Naive thymus-derived CD4-positive, alpha-beta T cell (primary cell): ENCODE measurements at regions not wholly inside any gene's neighbourhood (a gene's known extent, or its start where the extent isn't known, plus 50 kb on each side); places are given as distances from the start of the nearest gene placed in this dataset.

Experiments
- ATAC-seq: fragments of 150-1000 bp; cut with Tn5 transposase; 2 replicates; pipeline ENCODE4 v1.10.0; 2021; ENCODE audit warnings: mild to moderate bottlenecking, moderate library complexity
- CTCF ChIA-PET: fragments of 350-600 bp; sonication (Branson Sonifier 250); formaldehyde crosslinking; loops from one replicate; lab custom pipeline; 2021; ENCODE audit warnings: antibody characterized with exemption; lab: Charles Lee
- POLR2A ChIA-PET: fragments of 350-600 bp; sonication (Branson Sonifier 250); formaldehyde crosslinking; loops from one replicate; lab custom pipeline; 2021; ENCODE audit warnings: antibody characterized with exemption, inconsistent platforms; lab: Charles Lee
- DNase-seq, 9 donors: peaks; one replicate each; pipeline versions ENCODE4 v3.0.0 to v3.0.0-alpha.2; 2020 to 2022; ENCODE audit warnings: mixed read lengths in 1 of 9
- H3K27ac ChIP-seq: one replicate; pipeline ENCODE4 v1.7.0; 2013; ENCODE audit warnings: mild to moderate bottlenecking, low read depth, low read length, moderate library complexity
- H3K27me3 ChIP-seq, 2 donors: one replicate each; pipeline ENCODE4 v1.7.0; 2013; ENCODE audit warnings: low read length in 2 of 2, mild to moderate bottlenecking in 2 of 2, moderate library complexity in 2 of 2; ENCODE audit not compliant: control insufficient read depth in 2 of 2, insufficient read depth in 2 of 2
- H3K36me3 ChIP-seq, 3 experiments: 1 replicate in 2 of 3; 2 replicates in 1 of 3; pipeline ENCODE4 v1.7.0; 2013; ENCODE audit warnings: low read length in 3 of 3, mild to moderate bottlenecking in 3 of 3, moderate library complexity in 1 of 3; ENCODE audit not compliant: insufficient read depth in 3 of 3, control insufficient read depth in 2 of 3
- H3K4me1 ChIP-seq, 2 donors: one replicate each; pipeline ENCODE4 v1.7.0; 2013; ENCODE audit warnings: low read length in 2 of 2, mild to moderate bottlenecking in 2 of 2, moderate library complexity in 1 of 2; ENCODE audit not compliant: control insufficient read depth in 2 of 2, insufficient read depth in 2 of 2
- H3K4me3 ChIP-seq: 2 replicates; pipeline ENCODE4 v1.7.0; 2013; ENCODE audit warnings: mild to moderate bottlenecking, low read length
- H3K9me3 ChIP-seq, 3 experiments: 1 replicate in 2 of 3; 2 replicates in 1 of 3; pipeline ENCODE4 v1.7.0; 2013; ENCODE audit warnings: low read length in 3 of 3; ENCODE audit not compliant: control insufficient read depth in 2 of 3
- H3K27ac Mint-ChIP-seq, 9 donors: one replicate each; pipeline ENCODE4 v1.8.0; 2020 to 2022; ENCODE audit warnings: mixed read lengths in 9 of 9, mild to moderate bottlenecking in 8 of 9, moderate library complexity in 5 of 9, inconsistent platforms in 2 of 9
- H3K27me3 Mint-ChIP-seq, 5 donors: one replicate each; pipeline ENCODE4 v1.8.0; 2021 to 2022; ENCODE audit warnings: mixed read lengths in 5 of 5, mild to moderate bottlenecking in 1 of 5
- H3K36me3 Mint-ChIP-seq, 5 donors: one replicate each; pipeline ENCODE4 v1.8.0; 2020 to 2022; ENCODE audit warnings: mixed read lengths in 5 of 5, mild to moderate bottlenecking in 3 of 5, inconsistent platforms in 1 of 5
- H3K4me1 Mint-ChIP-seq, 7 donors: one replicate each; pipeline ENCODE4 v1.8.0; 2020 to 2022; ENCODE audit warnings: mixed read lengths in 7 of 7, mild to moderate bottlenecking in 3 of 7, inconsistent platforms in 1 of 7
- H3K4me3 Mint-ChIP-seq, 10 donors: one replicate each; pipeline ENCODE4 v1.8.0; 2020 to 2022; ENCODE audit warnings: mild to moderate bottlenecking in 10 of 10, mixed read lengths in 10 of 10, moderate library complexity in 6 of 10, inconsistent platforms in 2 of 10
- H3K9me3 Mint-ChIP-seq, 11 donors: one replicate each; pipeline ENCODE4 v1.8.0; 2020 to 2022; ENCODE audit warnings: mixed read lengths in 11 of 11, mild to moderate bottlenecking in 4 of 11, inconsistent platforms in 1 of 11, moderate library complexity in 1 of 11
- intact Hi-C, 2 donors: fragments of 100-400 bp; cut with micrococcal nuclease; formaldehyde crosslinking; loops; one replicate each; pipeline ENCODE4 v1.15.1; 2023

GRCh38 chr12:77372494-77372893, 307.1 kb upstream of the E2F7 start:
- POLR2A ChIA-PET: no interaction called here

GRCh38 chr12:77372026-77372425, 306.7 kb upstream of the E2F7 start:
- CTCF ChIA-PET: no interaction called here
- H3K9me3 ChIP-seq: no peaks in the 10 kb centered on the region
- peaks cover 0 to 7% (median 0%) of the 10 kb centered on the region in 11 donors for H3K9me3 Mint-ChIP-seq
- no peak for ATAC-seq
- H3K27ac Mint-ChIP-seq: no peak overlapping the region
- no peak overlapping the region for H3K4me3 ChIP-seq
- H3K4me3 Mint-ChIP-seq: no peak overlapping the region
- H3K4me1 ChIP-seq: no peaks in the 10 kb centered on the region
- H3K36me3 ChIP-seq: no peaks in the 10 kb centered on the region
- H3K36me3 Mint-ChIP-seq: no peaks in the 10 kb centered on the region
- POLR2A ChIA-PET: no interaction called here
- H3K27ac ChIP-seq: no peak overlapping the region
- no peaks in the 10 kb centered on the region for H3K27me3 Mint-ChIP-seq
- DNase-seq: no peak
- intact Hi-C loops: no loop called here
- no peaks in the 10 kb centered on the region for H3K27me3 ChIP-seq
- H3K4me1 Mint-ChIP-seq: no peaks in the 10 kb centered on the region

More at GRCh38 chr12:77372494-77372893, 307.1 kb upstream of the E2F7 start:
- H3K9me3 Mint-ChIP-seq: peaks cover 0 to 8% (median 0%) of the 10 kb centered on the region in 11 donors
- no peak overlapping the region for H3K27ac Mint-ChIP-seq
- intact Hi-C loops: no loop called here
- ATAC-seq (no peak), DNase-seq (no peak)
- no peak overlapping the region for H3K4me3 ChIP-seq
- no peaks in the 10 kb centered on the region for H3K27me3 Mint-ChIP-seq
- CTCF ChIA-PET: no interaction called here
- no peaks in the 10 kb centered on the region for H3K27me3 ChIP-seq
- H3K36me3 Mint-ChIP-seq: no peaks in the 10 kb centered on the region
- no peaks in the 10 kb centered on the region for H3K4me1 ChIP-seq
- no peak overlapping the region for H3K27ac ChIP-seq
- H3K4me3 Mint-ChIP-seq: no peak overlapping the region
- H3K4me1 Mint-ChIP-seq: no peaks in the 10 kb centered on the region
- no peaks in the 10 kb centered on the region for H3K36me3 ChIP-seq
- H3K9me3 ChIP-seq: no peaks in the 10 kb centered on the region

GRCh38 chr12:77368379-77368778, 303.0 kb upstream of the E2F7 start:
- no peaks in the 10 kb centered on the region for H3K27me3 Mint-ChIP-seq
- ATAC-seq (no peak), DNase-seq (no peak)
- no peak overlapping the region for H3K4me3 ChIP-seq
- H3K4me3 Mint-ChIP-seq: no peak overlapping the region
- no peaks in the 10 kb centered on the region for H3K36me3 Mint-ChIP-seq
- H3K27ac Mint-ChIP-seq: no peak overlapping the region
- CTCF ChIA-PET: no interaction called here
- no peaks in the 10 kb centered on the region for H3K4me1 ChIP-seq
- peaks cover 0 to 2% (median 0%) of the 10 kb centered on the region in 11 donors for H3K9me3 Mint-ChIP-seq
- H3K4me1 Mint-ChIP-seq: no peaks in the 10 kb centered on the region
- no peak overlapping the region for H3K27ac ChIP-seq
- intact Hi-C loops: no loop called here
- H3K36me3 ChIP-seq: no peaks in the 10 kb centered on the region
- POLR2A ChIA-PET: no interaction called here
- H3K9me3 ChIP-seq: no peaks in the 10 kb centered on the region
- no peaks in the 10 kb centered on the region for H3K27me3 ChIP-seq

GRCh38 chr12:77366616-77367015, 301.2 kb upstream of the E2F7 start:
- ChIA-PET POLR2A (no interaction called here), CTCF (no interaction called here)
- Histone ChIP-seq H3K4me1 (no peaks in the 10 kb centered on the region), H3K27me3 (no peaks in the 10 kb centered on the region), H3K27ac (no peak overlapping the region), H3K9me3 (no peaks in the 10 kb centered on the region), H3K36me3 (no peaks in the 10 kb centered on the region), H3K4me3 (no peak overlapping the region)
- Mint-ChIP-seq H3K9me3 (peaks cover 0 to 2% (median 0%) of the 10 kb centered on the region in 11 donors), H3K4me3 (no peak overlapping the region), H3K27me3 (no peaks in the 10 kb centered on the region), H3K4me1 (no peaks in the 10 kb centered on the region), H3K36me3 (no peaks in the 10 kb centered on the region), H3K27ac (no peak overlapping the region)
- DNase-seq: no peak
- ATAC-seq: no peak
- intact Hi-C loops: no loop called here

GRCh38 chr12:77364400-77364799, 299.0 kb upstream of the E2F7 start:
- ChIA-PET CTCF (no interaction called here), POLR2A (no interaction called here)
- ATAC-seq: no peak
- no peaks in the 10 kb centered on the region for H3K4me1 ChIP-seq
- no peak overlapping the region for H3K27ac ChIP-seq
- no peaks in the 10 kb centered on the region for H3K27me3 ChIP-seq
- no peaks in the 10 kb centered on the region for H3K9me3 ChIP-seq
- H3K4me3 ChIP-seq: no peak overlapping the region
- intact Hi-C loops: no loop called here
- no peaks in the 10 kb centered on the region for H3K36me3 ChIP-seq
- H3K27me3 Mint-ChIP-seq: no peaks in the 10 kb centered on the region
- H3K27ac Mint-ChIP-seq: no peak overlapping the region
- no peak overlapping the region for H3K4me3 Mint-ChIP-seq
- no peaks in the 10 kb centered on the region for H3K36me3 Mint-ChIP-seq
- no peaks in the 10 kb centered on the region for H3K4me1 Mint-ChIP-seq
- DNase-seq: no peak
- peaks cover 0 to 3% (median 0%) of the 10 kb centered on the region in 11 donors for H3K9me3 Mint-ChIP-seq

GRCh38 chr12:77362509-77363210, 297.3 kb upstream of the E2F7 start:
- CTCF ChIA-PET: no interaction called here
- no peak overlapping the region for H3K27ac ChIP-seq
- no peaks in the 10 kb centered on the region for H3K4me1 Mint-ChIP-seq
- DNase-seq: no peak
- H3K4me3 Mint-ChIP-seq: no peak overlapping the region
- intact Hi-C loops: no loop called here
- no peaks in the 10 kb centered on the region for H3K4me1 ChIP-seq
- H3K27ac Mint-ChIP-seq: no peak overlapping the region
- no peaks in the 10 kb centered on the region for H3K27me3 Mint-ChIP-seq
- ATAC-seq: no peak
- no peak overlapping the region for H3K4me3 ChIP-seq
- H3K27me3 ChIP-seq: no peaks in the 10 kb centered on the region
- H3K9me3 ChIP-seq: no peaks in the 10 kb centered on the region
- H3K36me3 Mint-ChIP-seq: no peaks in the 10 kb centered on the region
- H3K9me3 Mint-ChIP-seq: peaks cover 0 to 6% (median 0%) of the 10 kb centered on the region in 11 donors
- no peaks in the 10 kb centered on the region for H3K36me3 ChIP-seq
- POLR2A ChIA-PET: no interaction called here

- no peaks in the 10 kb centered on the region for H3K36me3 ChIP-seq
- no peaks in the 10 kb centered on the region for H3K9me3 ChIP-seq
- H3K27me3 ChIP-seq: no peaks in the 10 kb centered on the region
- no peak overlapping the region for H3K4me3 ChIP-seq
- H3K36me3 Mint-ChIP-seq: no peaks in the 10 kb centered on the region
- no peaks in the 10 kb centered on the region for H3K4me1 Mint-ChIP-seq
- H3K4me3 Mint-ChIP-seq: no peak overlapping the region
- CTCF ChIA-PET: no interaction called here
- POLR2A ChIA-PET: no interaction called here
- intact Hi-C loops: no loop called here
- H3K4me1 ChIP-seq: no peaks in the 10 kb centered on the region
- DNase-seq (no peak), ATAC-seq (no peak)
- no peaks in the 10 kb centered on the region for H3K27me3 Mint-ChIP-seq
- no peak overlapping the region for H3K27ac ChIP-seq
- peaks cover 0 to 6% (median 0%) of the 10 kb centered on the region in 11 donors for H3K9me3 Mint-ChIP-seq
- no peak overlapping the region for H3K27ac Mint-ChIP-seq
These were observed 292.3 kb upstream of the E2F7 start for GRCh38 chr12:77357655-77358054.
